Type B pancreatic cell (in vitro differentiated cells): ENCODE measurements at regions not wholly inside any gene's neighbourhood (a gene's known extent, or its start where the extent isn't known, plus 50 kb on each side); places are given as distances from the start of the nearest gene placed in this dataset.
"Not testable (repeated sequence)": the region's sequence is repeated elsewhere in the genome, so short reads cannot be mapped to it uniquely, and the experiment has no call there.

ENCODE experiments used
- DNase-seq: peaks from one replicate; pipeline ENCODE4 v3.0.0; 2021; ENCODE audit warnings: mixed read lengths; ENCODE audit not compliant: unreplicated experiment; ENCODE audit errors: extremely low spot score
- H3K27ac Mint-ChIP-seq: 2 replicates; pipeline ENCODE4 v1.8.0; 2021; ENCODE audit warnings: mild to moderate bottlenecking, mixed read lengths
- H3K27me3 Mint-ChIP-seq: 2 replicates; pipeline ENCODE4 v1.8.0; 2021; ENCODE audit warnings: mixed read lengths
- H3K36me3 Mint-ChIP-seq: 2 replicates; pipeline ENCODE4 v1.8.0; 2021; ENCODE audit warnings: mixed read lengths
- H3K4me1 Mint-ChIP-seq: one replicate; pipeline ENCODE4 v1.8.0; 2021; ENCODE audit warnings: mixed read lengths; ENCODE audit not compliant: unreplicated experiment
- H3K4me3 Mint-ChIP-seq: 2 replicates; pipeline ENCODE4 v1.8.0; 2021; ENCODE audit warnings: mild to moderate bottlenecking, mixed read lengths
- H3K9me3 Mint-ChIP-seq: 2 replicates; pipeline ENCODE4 v1.8.0; 2021; ENCODE audit warnings: mixed read lengths
- TF ChIP-seq, protein P1 (sequence below): fragments of 200-600 bp; sonication (generic); conservative IDR thresholded peaks from 2 replicates; pipeline ENCODE4 v1.5.0; 2021; ENCODE audit warnings: antibody characterized with exemption, mild to moderate bottlenecking

DNA sequence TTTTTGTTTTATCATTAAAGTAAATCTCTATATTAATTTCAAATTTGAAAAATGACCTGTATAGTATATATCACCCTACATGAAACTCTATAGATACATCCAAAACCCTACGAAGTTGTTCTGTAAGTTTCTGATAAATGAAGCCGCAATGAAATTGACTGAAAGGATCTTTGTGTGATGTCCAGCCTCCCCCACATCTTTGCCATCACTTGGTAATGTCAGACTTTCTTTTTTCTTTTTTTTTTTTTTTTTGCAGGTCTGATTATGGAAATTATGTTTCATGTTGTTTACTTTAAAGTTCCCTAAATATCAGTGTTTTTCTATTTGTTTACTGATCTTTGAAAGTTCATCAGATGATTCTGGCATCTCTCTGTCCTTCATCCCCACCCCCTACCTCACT, 155.6 kb upstream of the CDH4 start:
- Mint-ChIP-seq H3K9me3 (peaks cover 4% of the 10 kb centered on the region), H3K27me3 (peaks cover 26% of the 10 kb centered on the region), H3K4me3 (no peak overlapping the region), H3K27ac (no peak overlapping the region), H3K4me1 (no peaks in the 10 kb centered on the region), H3K36me3 (no peaks in the 10 kb centered on the region)
- DNase-seq, result no peak
- TF ChIP-seq, protein P1, sequence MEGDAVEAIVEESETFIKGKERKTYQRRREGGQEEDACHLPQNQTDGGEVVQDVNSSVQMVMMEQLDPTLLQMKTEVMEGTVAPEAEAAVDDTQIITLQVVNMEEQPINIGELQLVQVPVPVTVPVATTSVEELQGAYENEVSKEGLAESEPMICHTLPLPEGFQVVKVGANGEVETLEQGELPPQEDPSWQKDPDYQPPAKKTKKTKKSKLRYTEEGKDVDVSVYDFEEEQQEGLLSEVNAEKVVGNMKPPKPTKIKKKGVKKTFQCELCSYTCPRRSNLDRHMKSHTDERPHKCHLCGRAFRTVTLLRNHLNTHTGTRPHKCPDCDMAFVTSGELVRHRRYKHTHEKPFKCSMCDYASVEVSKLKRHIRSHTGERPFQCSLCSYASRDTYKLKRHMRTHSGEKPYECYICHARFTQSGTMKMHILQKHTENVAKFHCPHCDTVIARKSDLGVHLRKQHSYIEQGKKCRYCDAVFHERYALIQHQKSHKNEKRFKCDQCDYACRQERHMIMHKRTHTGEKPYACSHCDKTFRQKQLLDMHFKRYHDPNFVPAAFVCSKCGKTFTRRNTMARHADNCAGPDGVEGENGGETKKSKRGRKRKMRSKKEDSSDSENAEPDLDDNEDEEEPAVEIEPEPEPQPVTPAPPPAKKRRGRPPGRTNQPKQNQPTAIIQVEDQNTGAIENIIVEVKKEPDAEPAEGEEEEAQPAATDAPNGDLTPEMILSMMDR, result no peak

DNA sequence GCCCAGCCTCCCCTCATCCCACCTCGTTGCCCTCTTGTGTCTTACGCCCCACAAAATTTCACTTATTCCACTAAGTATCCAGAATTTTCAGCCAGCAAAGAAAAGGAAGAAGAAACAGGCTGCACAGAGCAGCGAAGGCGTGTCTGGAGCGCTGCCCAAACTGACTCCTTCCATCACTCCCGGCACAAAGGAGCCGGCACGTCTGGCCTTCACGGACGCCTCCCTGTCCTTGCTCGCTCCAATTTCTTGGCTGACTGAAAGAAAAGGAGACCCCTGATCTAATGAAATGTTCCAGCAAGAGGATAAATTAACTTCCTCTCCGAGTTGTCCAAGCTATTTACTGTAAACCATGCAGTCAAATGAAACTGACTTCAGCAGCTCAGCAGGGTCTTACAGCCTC, 152.3 kb upstream of the CDH4 start:
- no peaks in the 10 kb centered on the region for H3K4me1 Mint-ChIP-seq
- H3K36me3 Mint-ChIP-seq, result no peaks in the 10 kb centered on the region
- H3K27me3 Mint-ChIP-seq, result peaks cover 23% of the 10 kb centered on the region
- no peak overlapping the region for H3K4me3 Mint-ChIP-seq
- no peak overlapping the region for H3K27ac Mint-ChIP-seq
- peaks cover 4% of the 10 kb centered on the region for H3K9me3 Mint-ChIP-seq
- no peak for DNase-seq
- TF ChIP-seq, protein P1, result no peak

DNA sequence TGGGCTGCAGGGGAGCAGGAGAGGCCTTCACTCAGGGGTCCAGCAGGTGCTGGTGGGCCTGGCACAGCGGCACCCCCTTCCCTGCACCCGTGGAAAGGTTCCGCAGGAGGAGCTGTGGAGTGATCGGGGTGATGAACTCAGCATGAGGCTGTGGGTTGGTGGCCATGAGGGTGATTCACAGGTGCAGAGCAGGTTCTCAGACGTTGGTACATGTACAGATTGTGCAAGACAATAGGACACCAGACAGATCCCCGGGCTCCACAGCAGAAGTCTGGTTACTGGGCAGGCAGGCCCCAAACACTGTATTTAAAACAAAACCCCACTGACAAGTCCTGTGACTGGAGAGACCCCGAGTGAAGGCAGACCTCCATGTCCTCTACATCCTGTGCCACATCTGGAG, 151.6 kb upstream of the CDH4 start:
- DNase-seq, result no peak
- H3K4me1 Mint-ChIP-seq, result peaks cover 4% of the 10 kb centered on the region
- peaks cover 4% of the 10 kb centered on the region for H3K9me3 Mint-ChIP-seq
- no peak overlapping the region for H3K27ac Mint-ChIP-seq
- TF ChIP-seq, protein P1, result no peak
- no peaks in the 10 kb centered on the region for H3K36me3 Mint-ChIP-seq
- no peak overlapping the region for H3K4me3 Mint-ChIP-seq
- peaks cover 23% of the 10 kb centered on the region for H3K27me3 Mint-ChIP-seq

DNA sequence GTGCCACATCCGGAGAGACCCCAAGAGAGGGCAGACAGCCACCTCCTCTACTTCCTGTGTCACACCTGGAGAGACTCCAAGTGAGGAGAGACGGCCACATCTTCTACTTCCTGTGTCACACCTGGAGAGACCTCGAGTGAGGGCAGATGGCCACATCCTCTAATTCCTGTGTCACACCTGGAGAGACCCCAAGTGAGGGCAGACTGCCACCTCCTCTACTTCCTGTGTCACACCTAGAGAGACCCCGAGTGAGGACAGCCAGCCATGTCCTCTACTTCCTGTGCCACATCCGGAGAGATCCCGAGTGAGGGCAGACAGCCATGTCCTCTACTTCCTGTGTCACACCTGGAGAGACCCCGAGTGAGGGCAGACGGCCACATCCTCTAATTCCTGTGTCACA, 150.7 kb upstream of the CDH4 start:
- not testable (repeated sequence) for H3K4me3 Mint-ChIP-seq, DNase-seq, H3K27ac Mint-ChIP-seq, H3K36me3 Mint-ChIP-seq, H3K9me3 Mint-ChIP-seq, H3K4me1 Mint-ChIP-seq
- peaks cover 18% of the 10 kb centered on the region for H3K27me3 Mint-ChIP-seq

DNA sequence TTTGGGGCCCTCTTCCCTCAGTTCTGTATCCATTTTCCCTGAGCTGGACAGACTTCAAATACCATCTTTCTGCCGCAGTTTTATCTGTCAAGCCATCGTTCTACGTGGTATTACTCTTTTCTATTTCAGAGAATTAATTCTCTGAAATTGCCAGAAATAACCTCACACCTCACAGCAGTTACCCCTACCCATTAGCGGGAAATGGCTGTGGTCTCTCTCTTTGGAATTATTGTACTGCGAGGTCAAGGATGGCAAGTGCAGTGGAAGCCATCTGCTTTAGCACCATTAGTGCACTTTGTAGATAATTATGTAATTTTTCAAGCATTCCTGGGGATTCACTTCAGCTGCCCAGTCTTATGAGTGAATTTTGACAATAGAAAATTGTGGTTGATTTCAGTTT, 147.8 kb upstream of the CDH4 start:
- peaks cover 11% of the 10 kb centered on the region for H3K27me3 Mint-ChIP-seq
- TF ChIP-seq, protein P1, result no peak

DNA sequence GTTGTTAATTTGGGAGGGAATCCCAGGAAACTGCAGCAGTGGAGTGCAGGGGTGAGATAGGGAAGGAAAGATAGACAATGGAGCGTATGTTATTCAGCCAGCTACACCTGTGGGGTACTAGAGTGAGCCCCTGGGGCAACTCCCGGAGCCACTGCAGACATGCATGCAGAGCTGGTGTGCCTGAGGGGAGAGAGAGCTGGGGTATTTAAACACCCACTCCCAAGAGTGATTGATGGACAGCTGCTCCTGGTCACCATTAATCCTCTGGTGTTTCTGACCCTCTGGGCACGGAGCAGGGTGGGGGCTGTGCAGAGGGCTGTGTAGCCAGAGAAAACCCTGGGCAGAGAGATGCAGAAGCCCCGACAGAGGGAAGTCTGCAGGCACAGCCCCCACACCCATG, 146.7 kb upstream of the CDH4 start:
- TF ChIP-seq, protein P1, result no peak
- no peak overlapping the region for H3K27ac Mint-ChIP-seq

More for the DNA sequence above, 147.8 kb upstream of the CDH4 start:
- no peak overlapping the region for H3K27ac Mint-ChIP-seq
- H3K9me3 Mint-ChIP-seq, result no peaks in the 10 kb centered on the region
- no peak for DNase-seq
- H3K36me3 Mint-ChIP-seq, result no peaks in the 10 kb centered on the region
- peaks cover 10% of the 10 kb centered on the region for H3K4me1 Mint-ChIP-seq
- H3K4me3 Mint-ChIP-seq, result no peak overlapping the region

More for the DNA sequence above, 146.7 kb upstream of the CDH4 start:
- Mint-ChIP-seq H3K27me3 (peaks cover 3% of the 10 kb centered on the region), H3K4me1 (peaks cover 10% of the 10 kb centered on the region), H3K36me3 (no peaks in the 10 kb centered on the region), H3K4me3 (no peak overlapping the region), H3K9me3 (peaks cover 6% of the 10 kb centered on the region)
- no peak for DNase-seq
